Panc1 (cell line): ENCODE measurements at regions not wholly inside any gene's neighbourhood (a gene's known extent, or its start where the extent isn't known, plus 50 kb on each side); places are given as distances from the start of the nearest gene placed in this dataset.

Source experiments
- ATAC-seq: fragments of 200-7000 bp; cut with Tn5 transposase; 2 replicates; pipeline ENCODE4 v1.9.1; 2020; ENCODE audit warnings: mild to moderate bottlenecking, moderate library complexity
- BruUV-seq: library from RNA; stranded (reverse); fragments of 400-500 nt; replicated peaks from 2 replicates; lab custom pipeline; 2021; lab: Mats Ljungman, UMichigan
- CTCF ChIA-PET: fragments of 300-600 bp; sonication (Branson Sonifier 250); formaldehyde crosslinking; loops from one replicate; lab custom pipeline; 2022; ENCODE audit warnings: antibody characterized with exemption; lab: Charles Lee
- POLR2A ChIA-PET: fragments of 300-600 bp; sonication (Branson Sonifier 250); formaldehyde crosslinking; loops from one replicate; lab custom pipeline; 2022; ENCODE audit warnings: antibody characterized with exemption; lab: Charles Lee
- DNase-seq: peaks from one replicate; pipeline ENCODE4 v3.0.0-alpha.2; 2010; ENCODE audit warnings: low read depth, low spot score
- H3K27ac ChIP-seq: 2 replicates; pipeline ENCODE4 v1.5.1; 2011; ENCODE audit warnings: mild to moderate bottlenecking, low read length, inconsistent platforms
- H3K27me3 ChIP-seq: fragments of 200-500 bp; sonication (Bioruptor generic); 2 replicates; pipeline ENCODE4 v1.6.0; 2014; ENCODE audit warnings: low read length, inconsistent platforms; ENCODE audit not compliant: control insufficient read depth, insufficient read depth
- H3K36me3 ChIP-seq: fragments of 200-500 bp; sonication (Bioruptor generic); 2 replicates; pipeline ENCODE4 v1.5.1; 2014; ENCODE audit warnings: inconsistent platforms, mild to moderate bottlenecking, low read length, moderate library complexity; ENCODE audit not compliant: control insufficient read depth, insufficient read depth
- H3K4me1 ChIP-seq: 2 replicates; pipeline ENCODE4 v1.5.1; 2011; ENCODE audit warnings: inconsistent platforms, mild to moderate bottlenecking, low read length, moderate library complexity; ENCODE audit not compliant: control insufficient read depth, insufficient read depth
- H3K4me3 ChIP-seq, 2 experiments: 2 replicates each; pipeline ENCODE4 v1.5.1; 2011 to 2012; ENCODE audit warnings: low read depth in 2 of 2, low read length in 2 of 2, mild to moderate bottlenecking in 2 of 2, inconsistent platforms in 1 of 2, moderate library complexity in 1 of 2
- H3K9me3 ChIP-seq: fragments of 200-500 bp; sonication (Bioruptor generic); 2 replicates; pipeline ENCODE4 v1.5.1; 2014; ENCODE audit warnings: low read depth, mild to moderate bottlenecking, inconsistent platforms, low read length, moderate library complexity; ENCODE audit not compliant: control insufficient read depth, insufficient read depth
- CTCF ChIP-seq: fragments of 450-650 bp; IDR thresholded peaks from 2 replicates; pipeline ENCODE4 v1.5.1; 2017; ENCODE audit warnings: mild to moderate bottlenecking
- POLR2AphosphoS5 ChIP-seq: IDR thresholded peaks from 2 replicates; pipeline ENCODE4 v1.6.1; 2012; ENCODE audit warnings: mild to moderate bottlenecking, low read depth, low read length, moderate library complexity
- REST ChIP-seq, 2 experiments: IDR thresholded peaks; 2 replicates each; pipeline ENCODE4 v1.6.1; 2011 to 2012; ENCODE audit warnings: low read depth in 2 of 2, control low read depth in 1 of 2, low read length in 1 of 2, mild to moderate bottlenecking in 1 of 2, moderate library complexity in 1 of 2; ENCODE audit not compliant: insufficient read depth in 1 of 2
- SIN3A ChIP-seq: IDR thresholded peaks from 2 replicates; pipeline ENCODE4 v1.6.1; 2012; ENCODE audit warnings: low read depth, mild to moderate bottlenecking, low read length, moderate library complexity, borderline replicate concordance; ENCODE audit not compliant: insufficient read depth
- TCF7L2 ChIP-seq: IDR thresholded peaks from 2 replicates; pipeline ENCODE4 v1.6.1; 2011; ENCODE audit warnings: mild to moderate bottlenecking, low read depth, low read length, inconsistent platforms
- in situ Hi-C: cut with HindIII; loops from 2 replicates; pipeline ENCODE4 v1.10.0; 2016; ENCODE audit warnings: low sequenced_read_pairs, low pct_unique_long_range_greater_than_20kb
- intact Hi-C: fragments of 100-400 bp; cut with micrococcal nuclease; formaldehyde crosslinking; loops from one replicate; pipeline ENCODE4 v1.10.0; 2022; ENCODE audit not compliant: unreplicated experiment

GRCh38 chr4:74537459-74537858 is 92.5 kb downstream of the AREG start:
- ATAC-seq, result no peak
- Histone ChIP-seq H3K4me1 (no peaks in the 10 kb centered on the region), H3K27ac (no peak overlapping the region), H3K4me3 (no peak overlapping the region), H3K27me3 (no peaks in the 10 kb centered on the region), H3K9me3 (no peaks in the 10 kb centered on the region), H3K36me3 (no peaks in the 10 kb centered on the region)
- intact Hi-C loops, result loop anchor here (10.0 kb wide), 1 partner anchor 137 kb away; no protein-coding TSS in a partner anchor
- in situ Hi-C loops, result no loop called here
- POLR2A ChIA-PET, result no interaction called here
- CTCF ChIA-PET, result no interaction called here
- BruUV-seq, result no TSS peak
- DNase-seq, result no peak
- TF ChIP-seq SIN3A (no peak), TCF7L2 (no peak), REST (IDR thresholded peaks at IDR 0.05; ENCODE audit: insufficient read depth in 1 of 2, low read depth in 2 of 2, low read length in 1 of 2) (no peak), CTCF (no peak), POLR2AphosphoS5 (no peak)

- ATAC-seq (no peak), DNase-seq (no peak)
- intact Hi-C loops, result loop anchor here (10.0 kb wide), 1 partner anchor 136 kb away; no protein-coding TSS in a partner anchor
- ChIA-PET CTCF (no interaction called here), POLR2A (no interaction called here)
- Histone ChIP-seq H3K4me3 (no peak overlapping the region), H3K27ac (no peak overlapping the region), H3K4me1 (no peaks in the 10 kb centered on the region), H3K9me3 (no peaks in the 10 kb centered on the region), H3K36me3 (no peaks in the 10 kb centered on the region), H3K27me3 (no peaks in the 10 kb centered on the region)
- TF ChIP-seq REST (IDR thresholded peaks at IDR 0.05; ENCODE audit: insufficient read depth in 1 of 2, low read depth in 2 of 2, low read length in 1 of 2) (no peak), SIN3A (no peak), POLR2AphosphoS5 (no peak), CTCF (no peak), TCF7L2 (no peak)
- no TSS peak for BruUV-seq
- in situ Hi-C loops, result no loop called here
These were observed 94.3 kb downstream of the AREG start for GRCh38 chr4:74539044-74539790.
